NCI-H146 treated with DMSO at 0.1 percent for 48 hours (cell line): ENCODE measurements at regions not wholly inside any gene's neighbourhood (a gene's known extent, or its start where the extent isn't known, plus 50 kb on each side); places are given as distances from the start of the nearest gene placed in this dataset.

ENCODE experiments used
- DNase-seq: peaks from one replicate; lab custom pipeline; 2025; ENCODE audit not compliant: unreplicated experiment; lab: John Stamatoyannopoulos, UW

- no peak for DNase-seq
Measured at GRCh38 chr10:65292551-65292950, 1633.3 kb upstream of the LRRTM3 start.

GRCh38 chr10:65294329-65294728, 1631.5 kb upstream of the LRRTM3 start:
- DNase-seq = no peak

DNA sequence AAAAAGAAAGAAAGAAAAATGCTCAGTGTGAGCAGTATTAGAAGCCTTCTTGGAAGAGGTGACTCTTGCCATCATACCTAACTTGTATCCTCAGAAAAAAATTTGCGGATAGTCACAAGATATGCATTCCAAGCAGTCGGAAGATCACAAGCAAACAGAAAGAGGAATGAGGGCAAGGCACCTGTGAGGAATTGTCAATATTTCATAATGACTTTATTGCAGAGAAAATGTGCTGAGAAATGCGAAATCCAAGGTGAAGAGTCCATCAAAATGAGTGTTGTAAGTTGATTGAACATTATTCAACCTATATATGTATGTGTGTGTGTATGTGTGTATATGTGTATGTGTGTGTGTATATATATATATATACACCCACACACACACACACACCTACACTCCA, 1624.7 kb upstream of the LRRTM3 start:
- no peak for DNase-seq

- DNase-seq = no peak
Measured at GRCh38 chr10:65306201-65306600, 1619.6 kb upstream of the LRRTM3 start.

- no peak for DNase-seq
Measured at GRCh38 chr10:65312876-65313275, 1613.0 kb upstream of the LRRTM3 start.

DNA sequence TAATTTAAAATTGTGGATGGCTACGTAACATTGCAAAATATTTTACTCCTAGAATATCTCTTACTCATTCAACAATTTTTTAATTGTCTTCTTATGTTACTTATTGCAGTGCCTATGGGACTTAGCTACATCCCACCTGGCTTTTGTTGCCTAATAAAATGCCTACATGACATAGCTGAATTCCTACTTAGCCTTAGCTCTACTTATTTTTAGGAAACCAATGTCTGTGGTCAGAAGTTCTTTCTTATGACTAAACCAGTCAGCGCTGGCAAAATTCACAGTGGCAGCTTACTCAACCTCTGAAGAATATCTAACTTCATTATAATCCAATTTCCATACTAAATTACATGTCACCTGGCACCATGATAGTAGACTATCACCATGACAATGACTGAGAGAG, 1612.4 kb upstream of the LRRTM3 start:
- DNase-seq = no peak

GRCh38 chr10:65314253-65314652, 1611.6 kb upstream of the LRRTM3 start:
- no peak for DNase-seq

DNA sequence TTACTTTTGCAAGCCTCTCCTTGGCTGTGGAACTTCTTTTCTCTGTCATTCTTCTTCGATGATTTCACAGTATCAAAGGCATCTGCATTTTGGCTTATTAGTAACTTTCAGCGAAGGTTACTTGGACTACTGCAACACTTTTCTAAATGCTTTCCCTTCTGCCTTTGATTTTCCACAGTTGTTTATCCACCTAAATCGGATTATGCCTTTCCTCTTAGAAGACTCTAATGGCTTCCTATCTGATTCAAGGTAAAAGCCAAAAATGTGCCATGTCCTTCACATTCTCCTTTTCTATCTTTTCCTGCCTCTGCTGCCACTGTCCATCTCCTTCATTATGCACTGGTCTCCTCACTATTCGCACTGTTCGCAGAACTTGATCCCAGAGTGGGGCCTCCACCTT, 1606.3 kb upstream of the LRRTM3 start:
- DNase-seq = no peak

- DNase-seq = no peak
Measured at GRCh38 chr10:65320236-65321026, 1605.4 kb upstream of the LRRTM3 start.

- DNase-seq = no peak
Measured at GRCh38 chr10:65323802-65324201, 1602.0 kb upstream of the LRRTM3 start.

DNA sequence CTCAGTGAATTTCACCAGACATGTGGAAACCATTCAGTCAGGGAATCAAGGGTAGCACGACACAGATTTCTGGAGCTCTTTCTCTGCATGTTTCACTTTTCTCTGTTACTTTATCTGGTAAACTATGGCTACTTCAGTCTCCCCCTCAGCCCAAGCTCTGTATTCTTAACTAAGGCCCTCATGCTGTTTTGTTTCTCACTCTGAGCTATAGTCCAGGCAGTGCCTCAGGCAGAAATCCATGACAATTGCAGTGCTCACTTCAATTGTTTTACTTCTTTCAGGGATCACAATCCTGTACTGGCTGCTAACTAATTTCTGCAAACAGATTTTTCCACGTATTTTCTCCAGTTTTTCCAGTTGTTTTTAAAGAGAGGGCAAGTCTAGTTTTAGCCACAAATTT, 1599.9 kb upstream of the LRRTM3 start:
- no peak for DNase-seq

DNA sequence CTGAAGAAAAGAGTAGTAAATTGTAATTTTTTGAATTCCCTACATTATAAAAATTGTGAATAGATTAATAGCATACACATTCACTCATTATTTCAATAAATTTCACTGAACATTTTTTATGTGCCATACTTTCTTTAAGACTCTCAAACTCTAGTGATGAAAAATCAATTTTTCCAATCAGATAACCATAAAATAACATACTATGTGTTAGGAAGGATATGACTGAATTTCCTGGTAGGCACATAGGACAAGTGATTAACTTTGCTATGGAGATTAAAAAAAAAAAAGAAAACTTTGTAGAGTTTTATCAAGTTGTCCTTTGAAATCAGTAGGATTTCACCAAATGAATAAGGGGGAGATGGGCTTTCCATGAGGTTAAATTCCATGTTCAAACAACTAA, 1597.3 kb upstream of the LRRTM3 start:
- DNase-seq = no peak

- DNase-seq = no peak
Measured at GRCh38 chr10:65335311-65335710, 1590.5 kb upstream of the LRRTM3 start.

GRCh38 chr10:65340340-65340739, 1585.5 kb upstream of the LRRTM3 start:
- DNase-seq = no peak

GRCh38 chr10:65341323-65341925, 1584.4 kb upstream of the LRRTM3 start:
- DNase-seq = no peak

GRCh38 chr10:65342245-65342644, 1583.6 kb upstream of the LRRTM3 start:
- DNase-seq = no peak

DNA sequence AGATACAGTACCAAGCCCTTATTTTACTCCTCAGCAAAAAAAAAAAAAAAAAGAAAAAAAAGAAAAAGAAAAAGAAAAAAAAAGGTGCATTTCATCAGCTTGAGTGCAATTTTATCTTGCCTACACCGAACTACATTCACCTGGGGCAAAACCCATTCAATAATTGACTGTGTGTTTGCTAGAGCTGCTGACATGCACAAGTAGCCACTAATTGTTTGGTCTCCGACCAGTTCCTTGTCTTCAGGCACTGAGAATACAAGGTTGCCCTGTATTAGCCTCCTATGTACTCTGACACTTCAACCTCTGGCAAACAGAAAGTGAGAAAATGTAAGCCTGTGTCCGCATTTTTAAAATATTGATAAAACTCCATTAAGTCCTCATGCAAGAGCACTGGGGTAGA, 1579.4 kb upstream of the LRRTM3 start:
- DNase-seq = no peak

- DNase-seq = no peak
Measured at GRCh38 chr10:65348637-65349036, 1577.2 kb upstream of the LRRTM3 start.

DNA sequence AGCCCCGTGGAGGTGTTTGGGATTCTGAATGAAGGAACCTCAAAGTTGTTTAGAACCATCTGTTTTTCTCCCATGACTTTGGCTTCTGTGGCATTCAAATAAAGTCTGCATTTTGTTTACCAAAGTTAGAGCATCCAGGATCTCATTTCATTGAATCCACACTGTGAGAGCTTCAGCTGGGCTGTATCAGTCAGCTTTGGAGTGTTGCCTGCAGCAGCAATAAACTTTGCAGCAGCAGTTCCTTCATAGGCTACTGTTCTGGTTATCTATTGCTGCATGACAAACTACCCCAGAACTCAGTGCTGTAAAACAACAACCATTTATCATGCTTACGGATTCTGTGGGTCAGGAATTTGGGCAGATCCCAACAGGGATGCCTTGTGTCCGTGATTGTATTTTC, 1575.2 kb upstream of the LRRTM3 start:
- DNase-seq = no peak

DNA sequence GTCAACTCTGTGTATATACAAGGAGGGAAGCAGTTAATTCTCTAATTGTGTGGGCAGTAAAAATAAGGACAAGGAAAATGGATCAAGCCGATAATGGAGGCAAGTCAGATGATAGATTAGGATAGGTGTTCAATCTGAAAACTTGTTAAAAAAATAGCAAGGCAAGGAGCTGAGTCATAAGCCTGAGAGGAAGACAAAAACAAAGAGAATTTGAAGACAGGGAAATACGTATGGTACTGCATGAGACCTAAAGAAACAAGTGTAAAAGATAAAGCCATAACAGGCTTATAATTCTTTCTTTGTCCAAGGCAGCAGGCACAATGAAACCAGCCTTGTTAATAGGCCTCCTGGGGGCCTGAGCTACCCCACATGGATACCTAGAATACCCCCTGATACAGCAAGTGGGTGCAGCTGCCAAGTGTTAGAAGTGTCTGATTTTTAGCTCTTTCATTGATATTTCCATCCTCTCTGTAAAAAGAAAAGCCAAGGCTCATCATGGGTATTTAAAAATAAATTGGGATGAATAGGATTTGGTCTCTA, 1570.6 kb upstream of the LRRTM3 start:
- DNase-seq = no peak

- DNase-seq = no peak
Measured at GRCh38 chr10:65358565-65358964, 1567.3 kb upstream of the LRRTM3 start.

- DNase-seq = no peak
Measured at GRCh38 chr10:65360497-65360896, 1565.3 kb upstream of the LRRTM3 start.

DNA sequence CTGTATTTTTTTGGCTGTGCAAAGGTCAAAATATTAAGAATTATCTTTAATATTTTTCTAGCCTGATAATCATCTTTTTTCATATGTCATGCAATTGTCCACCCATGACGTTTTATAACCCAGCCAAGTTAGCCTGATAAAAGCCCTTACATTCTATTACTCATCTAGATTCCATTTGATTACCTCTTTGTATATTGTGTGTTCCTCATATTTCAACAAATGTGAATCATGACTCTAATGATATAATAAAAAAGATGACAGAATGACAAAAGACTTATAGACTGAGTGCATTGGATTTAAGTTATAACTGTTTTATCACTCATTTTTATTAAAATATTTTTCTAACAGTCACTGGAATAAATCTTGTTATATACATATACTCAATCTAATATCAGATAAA, 1560.0 kb upstream of the LRRTM3 start:
- no peak for DNase-seq
